H9 (cell line): ENCODE measurements at regions not wholly inside any gene's neighbourhood (a gene's known extent, or its start where the extent isn't known, plus 50 kb on each side); places are given as distances from the start of the nearest gene placed in this dataset.

Source experiments
- DNase-seq: peaks from one replicate; pipeline ENCODE4 v3.0.0-alpha.2; 2017
- H2AFZ ChIP-seq: one replicate; pipeline ENCODE4 v1.6.1; 2013; ENCODE audit warnings: mild to moderate bottlenecking, low read length, control low read depth, moderate library complexity
- H2AK5ac ChIP-seq: 2 replicates; pipeline ENCODE4 v1.6.1; 2013; ENCODE audit warnings: low read length, control low read depth, mixed read lengths; ENCODE audit not compliant: insufficient read length
- H2BK120ac ChIP-seq: one replicate; pipeline ENCODE4 v1.6.1; 2013; ENCODE audit warnings: low read depth, mild to moderate bottlenecking, low read length, control low read depth, inconsistent platforms; ENCODE audit not compliant: poor library complexity, severe bottlenecking
- H2BK12ac ChIP-seq: 2 replicates; pipeline ENCODE4 v1.6.1; 2013; ENCODE audit warnings: low read length, control low read depth, mixed read lengths, low read depth; ENCODE audit not compliant: insufficient read length
- H2BK15ac ChIP-seq: 2 replicates; pipeline ENCODE4 v1.6.1; 2013; ENCODE audit warnings: low read depth, low read length, control low read depth
- H2BK20ac ChIP-seq: one replicate; pipeline ENCODE4 v1.6.1; 2013; ENCODE audit warnings: low read depth, mild to moderate bottlenecking, low read length, control low read depth, inconsistent platforms; ENCODE audit not compliant: poor library complexity, severe bottlenecking
- H2BK5ac ChIP-seq: 2 replicates; pipeline ENCODE4 v1.6.1; 2013; ENCODE audit warnings: low read length, control low read depth, mixed read lengths; ENCODE audit not compliant: insufficient read length
- H3K14ac ChIP-seq: 2 replicates; pipeline ENCODE4 v1.6.1; 2013; ENCODE audit warnings: low read length, control low read depth; ENCODE audit not compliant: insufficient read depth
- H3K18ac ChIP-seq: 2 replicates; pipeline ENCODE4 v1.6.1; 2013; ENCODE audit warnings: low read depth, mild to moderate bottlenecking, mixed read lengths, low read length, control low read depth; ENCODE audit not compliant: insufficient read length
- H3K23ac ChIP-seq: 2 replicates; pipeline ENCODE4 v1.6.1; 2013; ENCODE audit warnings: low read length, control low read depth, mixed read lengths, low read depth; ENCODE audit not compliant: insufficient read length
- H3K23me2 ChIP-seq: 2 replicates; pipeline ENCODE4 v1.6.1; 2013; ENCODE audit warnings: low read depth, mild to moderate bottlenecking, mixed read lengths, low read length, control low read depth; ENCODE audit not compliant: insufficient read length, poor library complexity, severe bottlenecking
- H3K27ac ChIP-seq: 2 replicates; pipeline ENCODE4 v1.5.1; 2013; ENCODE audit warnings: low read length, control low read depth, mixed read lengths, low read depth; ENCODE audit not compliant: insufficient read length
- H3K27me3 ChIP-seq: 2 replicates; pipeline ENCODE4 v1.6.1; 2013; ENCODE audit warnings: low read length, control low read depth, inconsistent platforms; ENCODE audit not compliant: insufficient read depth
- H3K4ac ChIP-seq: 2 replicates; pipeline ENCODE4 v1.6.1; 2013; ENCODE audit warnings: low read depth, mild to moderate bottlenecking, control low read depth, inconsistent platforms, low read length, moderate library complexity
- H3K4me1 ChIP-seq: 2 replicates; pipeline ENCODE4 v1.6.1; 2013; ENCODE audit warnings: low read length, control low read depth, inconsistent platforms; ENCODE audit not compliant: insufficient read depth
- H3K4me2 ChIP-seq: 2 replicates; pipeline ENCODE4 v1.6.1; 2013; ENCODE audit warnings: low read length, control low read depth, mixed read lengths; ENCODE audit not compliant: insufficient read length, insufficient read depth
- H3K56ac ChIP-seq: 2 replicates; pipeline ENCODE4 v1.6.1; 2013; ENCODE audit warnings: low read depth, mild to moderate bottlenecking, mixed read lengths, low read length, control low read depth; ENCODE audit not compliant: insufficient read length
- H3K79me1 ChIP-seq: 2 replicates; pipeline ENCODE4 v1.6.1; 2013; ENCODE audit warnings: low read depth, mild to moderate bottlenecking, moderate library complexity, low read length, control low read depth, inconsistent platforms; ENCODE audit not compliant: insufficient read depth, poor library complexity, severe bottlenecking
- H3K79me2 ChIP-seq: 2 replicates; pipeline ENCODE4 v1.6.1; 2013; ENCODE audit warnings: low read length, control low read depth, inconsistent platforms; ENCODE audit not compliant: insufficient read depth
- H3K9ac ChIP-seq: 2 replicates; pipeline ENCODE4 v1.6.1; 2013; ENCODE audit warnings: low read length, control low read depth, mixed read lengths; ENCODE audit not compliant: insufficient read length; ENCODE audit errors: extremely low read depth
- H3K9me3 ChIP-seq: one replicate; pipeline ENCODE4 v1.6.1; 2013; ENCODE audit warnings: low read depth, low read length, inconsistent platforms; ENCODE audit not compliant: control insufficient read depth
- H3T11ph ChIP-seq: one replicate; pipeline ENCODE4 v1.6.1; 2013; ENCODE audit warnings: mild to moderate bottlenecking, low read length, control low read depth, inconsistent platforms
- H4K20me1 ChIP-seq: one replicate; pipeline ENCODE4 v1.6.1; 2013; ENCODE audit not compliant: control insufficient read depth, insufficient read length, insufficient read depth
- H4K5ac ChIP-seq: 2 replicates; pipeline ENCODE4 v1.6.1; 2013; ENCODE audit warnings: low read depth, mild to moderate bottlenecking, mixed read lengths, low read length, control low read depth; ENCODE audit not compliant: insufficient read length
- H4K8ac ChIP-seq: replicated peaks from 2 replicates; pipeline ENCODE4 v1.6.1; 2013; ENCODE audit warnings: low read length, control low read depth, mixed read lengths, low read depth; ENCODE audit not compliant: insufficient read length
- H4K91ac ChIP-seq: 2 replicates; pipeline ENCODE4 v1.6.1; 2013; ENCODE audit warnings: low read depth, mild to moderate bottlenecking, moderate library complexity, mixed read lengths, low read length, control low read depth; ENCODE audit not compliant: insufficient read length
- H3K27ac Mint-ChIP-seq, 3 experiments: 2 replicates in 2 of 3; 3 replicates in 1 of 3; pipeline ENCODE4 v1.8.0; 2020 to 2021; ENCODE audit warnings: mixed read lengths in 3 of 3, mild to moderate bottlenecking in 1 of 3, moderate library complexity in 1 of 3
- H3K27me3 Mint-ChIP-seq: 2 replicates; pipeline ENCODE4 v1.8.0; 2021; ENCODE audit warnings: low read depth, mild to moderate bottlenecking, moderate library complexity, mixed read lengths
- H3K36me3 Mint-ChIP-seq, 3 experiments: 2 replicates in 2 of 3; 3 replicates in 1 of 3; pipeline ENCODE4 v1.8.0; 2020 to 2021; ENCODE audit warnings: low read depth in 3 of 3, mixed read lengths in 3 of 3; ENCODE audit not compliant: insufficient read depth in 1 of 3
- H3K4me1 Mint-ChIP-seq, 2 experiments: 2 replicates each; pipeline ENCODE4 v1.8.0; 2020; ENCODE audit warnings: mixed read lengths in 2 of 2
- H3K4me3 Mint-ChIP-seq, 2 experiments: 2 replicates in 1 of 2; 3 replicates in 1 of 2; pipeline ENCODE4 v1.8.0; 2020 to 2021; ENCODE audit warnings: mild to moderate bottlenecking in 2 of 2, mixed read lengths in 2 of 2, moderate library complexity in 1 of 2
- H3K9me3 Mint-ChIP-seq, 2 experiments: 2 replicates in 1 of 2; 3 replicates in 1 of 2; pipeline ENCODE4 v1.8.0; 2020; ENCODE audit warnings: mild to moderate bottlenecking in 2 of 2, mixed read lengths in 2 of 2, moderate library complexity in 1 of 2
- WGBS: extraction: QIAGEN DNeasy Blood & Tissue Kit; methylation state at CpG from one replicate; pipeline ENCODE4 v1.1.7; 2013; ENCODE audit warnings: missing lambda C conversion rate, low lambda C conversion rate, mixed read lengths; ENCODE audit not compliant: insufficient read length; ENCODE audit errors: extremely low coverage; 5-methylcytosine and 5-hydroxymethylcytosine counted together
- TF ChIP-seq, protein P1 (sequence below): fragments of 200-600 bp; sonication (generic); conservative IDR thresholded peaks from 3 replicates; pipeline ENCODE4 v1.8.0; 2021; ENCODE audit warnings: antibody characterized with exemption, mild to moderate bottlenecking

DNA sequence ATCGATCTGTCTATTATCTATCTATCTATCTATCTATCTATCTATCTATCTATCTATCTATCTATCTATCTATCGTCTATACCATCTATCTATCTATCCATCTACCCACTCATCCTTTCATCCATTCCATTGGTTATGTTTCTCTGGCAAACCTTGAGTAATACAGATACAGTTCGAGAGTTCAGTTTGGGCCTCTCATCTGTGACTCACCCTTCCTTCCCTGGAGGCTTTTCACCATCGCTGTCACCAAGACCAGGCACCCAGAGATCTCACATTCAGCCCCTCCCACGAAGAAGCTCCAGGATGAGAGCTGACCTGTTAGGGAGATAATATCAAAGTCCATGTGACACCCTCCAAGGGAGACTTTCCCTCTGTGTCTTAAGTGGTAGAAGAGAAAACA is 164.1 kb upstream of the CELF4 start:
- Histone ChIP-seq H3K4ac (no peak overlapping the region), H3K4me1 (no peaks in the 10 kb centered on the region), H3K23ac (no peak overlapping the region), H3K27ac (no peak overlapping the region), H3K9ac (no peak overlapping the region), H3K18ac (no peak overlapping the region), H3K56ac (no peak overlapping the region), H4K5ac (no peak overlapping the region), H4K20me1 (no peaks in the 10 kb centered on the region), H3K79me2 (no peaks in the 10 kb centered on the region), H4K8ac (no peak overlapping the region), H2BK120ac (no peak overlapping the region), H3K23me2 (no peaks in the 10 kb centered on the region), H2BK20ac (no peak overlapping the region), H2BK15ac (no peak overlapping the region), H3K14ac (no peak overlapping the region), H4K91ac (no peak overlapping the region), H2BK12ac (no peak overlapping the region), H2BK5ac (no peak overlapping the region), H2AK5ac (no peak overlapping the region), H3T11ph (no peak overlapping the region), H2AFZ (no peak overlapping the region), H3K27me3 (no peaks in the 10 kb centered on the region), H3K79me1 (no peaks in the 10 kb centered on the region), H3K9me3 (no peaks in the 10 kb centered on the region), H3K4me2 (no peak overlapping the region)
- no peak overlapping the region for H3K4me3 Mint-ChIP-seq
- 100% methylated on average over 1 of the region's 5 CpGs for WGBS
- H3K36me3 Mint-ChIP-seq = no peaks in the 10 kb centered on the region
- no peaks in the 10 kb centered on the region; a peak in 1 of 5 replicates for H3K9me3 Mint-ChIP-seq
- no peak for DNase-seq
- no peaks in the 10 kb centered on the region; a peak in 1 of 4 replicates for H3K4me1 Mint-ChIP-seq
- H3K27ac Mint-ChIP-seq = no peak overlapping the region
- peaks cover 5% of the 10 kb centered on the region; the same call in 1 of the 2 replicates for H3K27me3 Mint-ChIP-seq
- TF ChIP-seq, protein P1, sequence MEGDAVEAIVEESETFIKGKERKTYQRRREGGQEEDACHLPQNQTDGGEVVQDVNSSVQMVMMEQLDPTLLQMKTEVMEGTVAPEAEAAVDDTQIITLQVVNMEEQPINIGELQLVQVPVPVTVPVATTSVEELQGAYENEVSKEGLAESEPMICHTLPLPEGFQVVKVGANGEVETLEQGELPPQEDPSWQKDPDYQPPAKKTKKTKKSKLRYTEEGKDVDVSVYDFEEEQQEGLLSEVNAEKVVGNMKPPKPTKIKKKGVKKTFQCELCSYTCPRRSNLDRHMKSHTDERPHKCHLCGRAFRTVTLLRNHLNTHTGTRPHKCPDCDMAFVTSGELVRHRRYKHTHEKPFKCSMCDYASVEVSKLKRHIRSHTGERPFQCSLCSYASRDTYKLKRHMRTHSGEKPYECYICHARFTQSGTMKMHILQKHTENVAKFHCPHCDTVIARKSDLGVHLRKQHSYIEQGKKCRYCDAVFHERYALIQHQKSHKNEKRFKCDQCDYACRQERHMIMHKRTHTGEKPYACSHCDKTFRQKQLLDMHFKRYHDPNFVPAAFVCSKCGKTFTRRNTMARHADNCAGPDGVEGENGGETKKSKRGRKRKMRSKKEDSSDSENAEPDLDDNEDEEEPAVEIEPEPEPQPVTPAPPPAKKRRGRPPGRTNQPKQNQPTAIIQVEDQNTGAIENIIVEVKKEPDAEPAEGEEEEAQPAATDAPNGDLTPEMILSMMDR = no peak
